ENCODE measurements at regions not wholly inside any gene's neighbourhood (a gene's known extent, or its start where the extent isn't known, plus 50 kb on each side); places are given as distances from the start of the nearest gene placed in this dataset.

- no peak for DNase-seq
Observed at GRCh38 chrX:46447384-46447783, 97.8 kb downstream of the ZNF674 start.

GRCh38 chrX:46446727-46447378 is 98.4 kb downstream of the ZNF674 start:
- DNase-seq, result peak; percentile 81

- no peak for DNase-seq
Observed at GRCh38 chrX:46444011-46444410, 101.2 kb downstream of the ZNF674 start.

DNA sequence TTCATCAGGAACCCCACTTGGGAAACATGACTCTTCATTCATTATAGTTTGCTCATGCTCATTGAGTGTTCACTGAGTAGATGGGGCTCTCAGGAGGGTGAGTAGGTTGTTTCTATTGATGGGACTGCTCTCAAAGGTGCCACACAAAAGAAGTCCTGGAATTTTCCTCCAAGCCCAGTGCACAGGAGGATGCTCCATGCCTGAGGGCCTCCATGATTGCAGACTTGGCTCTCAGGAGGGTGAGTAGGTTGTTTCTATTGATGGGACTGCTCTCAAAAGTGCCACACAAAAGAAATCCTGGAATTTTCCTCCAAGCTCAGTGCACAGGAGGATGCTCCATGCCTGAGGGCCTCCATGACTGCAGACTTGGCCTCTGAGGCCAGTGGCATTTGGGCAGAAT is 108.5 kb downstream of the ZNF674 start:
- no peak for DNase-seq

DNA sequence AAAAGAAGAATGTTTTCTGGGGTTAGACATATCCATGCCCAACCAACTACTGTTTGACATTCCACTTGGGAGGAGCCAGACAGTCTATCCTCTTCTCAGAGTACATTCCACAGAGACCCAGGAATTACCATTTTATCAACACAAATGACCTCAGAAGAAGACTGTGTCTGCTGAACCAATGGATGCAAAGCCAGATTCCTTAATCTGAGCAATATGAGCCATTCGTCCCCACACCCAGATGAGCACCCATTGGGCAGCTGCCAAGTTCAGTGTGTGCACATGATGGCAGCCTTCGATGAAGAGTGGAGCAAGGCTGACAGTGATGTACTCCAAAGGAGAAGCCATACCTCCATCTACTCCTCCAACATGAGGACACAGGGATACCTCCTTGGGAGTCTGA is 111.3 kb downstream of the ZNF674 start:
- no peak for DNase-seq

DNA sequence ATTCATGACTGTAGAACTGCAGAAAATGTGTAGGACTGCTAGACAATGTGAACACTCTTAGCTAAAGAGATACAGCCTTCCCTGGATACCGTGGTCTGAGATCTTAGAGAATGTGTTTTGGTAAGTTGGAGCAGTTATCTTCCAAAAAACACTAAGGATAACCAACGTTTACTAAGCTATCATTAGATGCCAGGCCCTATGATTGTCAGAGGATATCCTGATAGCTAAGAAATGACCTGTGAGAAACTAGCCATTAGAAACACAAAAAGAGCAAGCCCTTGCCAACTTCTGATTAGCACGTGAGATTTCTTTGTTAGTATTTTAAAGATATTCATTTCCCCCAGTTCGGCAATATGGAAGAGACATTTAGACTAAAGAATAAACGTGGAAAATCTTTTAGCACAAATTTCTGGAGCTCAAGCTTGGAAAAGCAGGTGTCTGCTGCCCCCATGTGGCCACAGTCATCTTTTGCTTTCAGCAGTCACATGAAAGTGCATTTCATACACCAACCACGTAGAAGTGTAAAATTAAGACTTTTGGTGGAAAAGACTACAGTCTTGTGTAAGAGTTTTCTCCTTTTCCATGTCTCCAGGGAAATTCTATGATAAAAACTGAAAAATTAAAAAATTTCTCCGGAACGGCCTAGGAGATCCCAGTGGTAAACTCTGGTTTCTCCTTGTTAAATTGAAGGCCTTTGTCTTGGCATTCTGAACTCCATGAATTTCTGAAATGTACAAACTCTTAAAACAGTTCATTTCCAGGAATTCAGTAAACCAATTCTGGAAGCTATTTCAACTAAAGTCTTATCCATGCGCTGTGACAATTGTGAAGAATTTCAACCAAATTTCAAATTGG is 136.4 kb downstream of the ZNF674 start:
- DNase-seq, result no peak

DNA sequence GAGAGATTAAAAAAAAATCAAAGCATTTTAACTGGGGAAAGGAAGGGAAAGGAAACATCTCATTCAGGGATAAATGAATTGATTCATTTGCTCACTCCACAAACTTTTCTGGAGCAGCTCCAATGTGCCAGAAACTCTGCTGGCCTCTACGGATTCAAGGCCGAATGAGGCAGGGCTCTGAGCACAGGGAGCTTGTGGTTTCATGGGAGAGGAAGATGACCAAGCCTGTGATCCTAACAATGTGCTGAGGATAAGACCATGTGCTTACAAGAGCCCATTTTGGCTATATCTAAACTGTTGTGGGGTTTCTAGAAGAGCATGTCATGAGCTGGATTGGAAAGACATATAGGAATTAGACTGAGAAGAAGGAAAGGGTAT is 137.5 kb downstream of the ZNF674 start:
- DNase-seq, result no peak

- DNase-seq, result no peak
Observed at GRCh38 chrX:46407036-46407752, 138.0 kb downstream of the ZNF674 start.

- no peak for DNase-seq
Observed at GRCh38 chrX:46404774-46405173, 140.4 kb downstream of the ZNF674 start.

DNA sequence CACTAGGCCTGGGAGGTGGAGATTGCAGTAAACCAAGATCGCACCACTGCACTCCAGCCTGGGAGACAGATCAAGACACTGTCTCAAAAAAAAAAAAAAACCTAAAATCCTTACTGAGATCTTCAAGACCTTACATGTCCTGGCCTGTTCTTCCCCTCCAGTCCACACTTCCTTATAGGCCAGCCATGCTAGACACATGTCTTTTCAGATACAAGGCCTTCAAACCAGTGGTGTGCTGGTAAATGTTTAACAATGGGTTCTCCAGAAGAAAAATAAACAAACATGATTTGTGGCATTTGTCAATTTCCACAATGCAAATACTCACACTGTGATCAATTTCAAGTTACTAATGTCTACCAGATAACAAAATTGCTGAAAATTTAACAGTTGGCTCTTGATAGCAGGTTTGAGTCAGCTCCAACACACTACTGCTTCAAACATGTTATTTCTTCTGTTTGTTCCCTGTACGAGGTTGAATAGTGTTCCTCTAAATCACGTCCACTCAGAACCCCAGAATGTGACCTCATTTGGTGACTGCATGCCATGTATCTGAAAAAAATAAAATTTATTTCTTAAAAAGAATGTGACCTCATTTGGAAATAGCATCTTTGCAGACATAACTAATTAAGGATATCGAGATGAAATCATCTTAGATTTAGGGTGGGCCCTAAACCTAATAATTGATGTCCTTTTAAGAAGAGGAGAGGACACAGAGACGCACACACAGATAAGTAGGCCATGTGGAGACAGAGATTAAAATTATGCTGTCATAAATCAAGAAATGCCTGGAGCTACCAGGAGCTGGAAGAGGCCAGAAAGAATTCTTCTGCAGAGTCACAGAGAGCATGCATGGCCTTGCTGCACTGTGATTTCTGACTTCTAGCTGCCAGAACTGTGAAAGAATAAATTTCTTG is 144.4 kb downstream of the ZNF674 start:
- DNase-seq, result no peak

- DNase-seq, result no peak
Observed at GRCh38 chrX:46398874-46399273, 146.3 kb downstream of the ZNF674 start.

- no peak for DNase-seq
Observed at GRCh38 chrX:46398126-46398525, 147.1 kb downstream of the ZNF674 start.

- no peak for DNase-seq
Observed at GRCh38 chrX:46386511-46386910, 158.7 kb downstream of the ZNF674 start.

GRCh38 chrX:46383006-46383405 is 162.2 kb downstream of the ZNF674 start:
- no peak for DNase-seq

DNA sequence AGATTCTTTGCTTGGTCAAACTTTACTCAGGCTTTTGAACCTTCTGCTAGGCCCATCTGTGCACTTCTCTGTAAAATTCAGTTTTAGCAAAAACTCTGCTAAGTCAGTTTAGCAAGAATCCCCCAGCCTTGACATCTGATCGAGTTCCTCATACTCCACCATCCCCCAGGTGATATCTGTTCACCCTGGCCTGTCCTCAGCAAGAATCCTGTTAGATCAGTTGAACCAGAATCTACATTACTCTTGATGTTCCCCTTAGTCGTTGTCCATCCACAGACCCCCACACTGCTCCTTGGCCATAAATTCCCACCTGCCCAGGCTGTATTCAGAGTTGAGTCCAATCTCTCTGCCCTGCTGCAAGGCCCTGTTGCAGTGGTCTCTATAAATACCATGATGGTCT is 162.6 kb downstream of the ZNF674 start:
- DNase-seq, result no peak

DNA sequence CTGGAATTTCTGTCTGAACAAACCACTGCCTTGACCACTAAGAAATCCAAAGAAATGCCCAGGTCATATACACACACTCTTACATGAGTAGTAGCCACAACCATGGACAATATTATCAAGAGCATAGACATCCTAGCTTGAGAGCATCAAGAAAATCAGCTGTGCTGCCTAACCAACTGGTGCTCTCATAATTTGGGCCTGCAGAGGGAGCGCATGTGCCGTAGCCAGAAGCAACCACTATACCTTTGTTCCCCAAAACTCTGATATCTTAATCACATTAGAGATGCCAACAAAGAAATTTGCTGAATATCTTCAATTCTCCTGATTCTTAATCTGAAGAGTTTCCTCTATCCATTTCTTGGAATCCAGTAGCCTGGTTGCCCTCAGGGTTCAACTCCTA is 163.6 kb downstream of the ZNF674 start:
- DNase-seq, result no peak

GRCh38 chrX:46380148-46380752 is 165.0 kb downstream of the ZNF674 start:
- no peak for DNase-seq

- no peak for DNase-seq
Observed at GRCh38 chrX:46376246-46376885, 168.9 kb downstream of the ZNF674 start.

DNA sequence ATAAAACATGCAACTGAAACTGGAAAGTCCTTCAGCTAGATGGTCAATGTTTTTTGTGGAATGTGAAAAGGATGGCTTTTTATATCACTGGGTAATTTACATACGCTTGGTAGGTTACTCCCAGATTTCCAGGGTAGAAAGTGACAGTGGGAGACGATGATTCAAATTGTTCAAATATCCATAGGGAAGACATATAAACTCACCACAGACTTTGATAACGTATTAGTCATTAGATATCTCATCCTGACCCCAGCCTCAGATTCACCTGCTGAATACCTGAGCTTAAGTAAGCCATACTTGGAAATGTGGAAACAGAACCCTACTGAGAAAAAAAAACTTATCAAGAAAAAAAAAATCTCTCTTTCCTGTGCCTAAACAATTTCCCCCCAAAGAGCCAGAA is 169.4 kb downstream of the ZNF674 start:
- no peak for DNase-seq

GRCh38 chrX:46374371-46374770 is 170.8 kb downstream of the ZNF674 start:
- DNase-seq, result no peak

GRCh38 chrX:46367491-46367890 is 177.7 kb downstream of the ZNF674 start:
- DNase-seq, result no peak

Measured in NCI-H510A (cell line).